ENCODE measurements at regions not wholly inside any gene's neighbourhood (a gene's known extent, or its start where the extent isn't known, plus 50 kb on each side); places are given as distances from the start of the nearest gene placed in this dataset.

DNA sequence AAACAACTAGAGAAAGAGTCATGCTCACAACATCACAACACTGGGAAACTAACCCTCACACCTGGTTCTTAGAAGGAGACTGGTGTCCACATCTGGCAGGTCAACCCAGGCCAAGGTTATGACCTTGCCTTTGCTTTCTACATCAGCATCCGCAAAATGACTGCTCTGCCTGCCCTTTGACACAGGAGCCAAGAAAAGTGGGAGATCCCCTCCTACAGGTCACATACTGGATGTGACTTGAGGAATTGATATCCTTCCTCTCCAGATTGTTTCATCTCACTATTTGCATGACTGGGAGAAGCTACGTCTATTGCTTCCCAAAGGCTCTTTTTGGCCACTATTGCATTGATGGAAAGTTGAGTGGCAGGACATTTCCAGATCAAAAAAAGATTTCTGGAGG lies 115.5 kb downstream of the MIS18A start:
- TF ChIP-seq, protein P1, sequence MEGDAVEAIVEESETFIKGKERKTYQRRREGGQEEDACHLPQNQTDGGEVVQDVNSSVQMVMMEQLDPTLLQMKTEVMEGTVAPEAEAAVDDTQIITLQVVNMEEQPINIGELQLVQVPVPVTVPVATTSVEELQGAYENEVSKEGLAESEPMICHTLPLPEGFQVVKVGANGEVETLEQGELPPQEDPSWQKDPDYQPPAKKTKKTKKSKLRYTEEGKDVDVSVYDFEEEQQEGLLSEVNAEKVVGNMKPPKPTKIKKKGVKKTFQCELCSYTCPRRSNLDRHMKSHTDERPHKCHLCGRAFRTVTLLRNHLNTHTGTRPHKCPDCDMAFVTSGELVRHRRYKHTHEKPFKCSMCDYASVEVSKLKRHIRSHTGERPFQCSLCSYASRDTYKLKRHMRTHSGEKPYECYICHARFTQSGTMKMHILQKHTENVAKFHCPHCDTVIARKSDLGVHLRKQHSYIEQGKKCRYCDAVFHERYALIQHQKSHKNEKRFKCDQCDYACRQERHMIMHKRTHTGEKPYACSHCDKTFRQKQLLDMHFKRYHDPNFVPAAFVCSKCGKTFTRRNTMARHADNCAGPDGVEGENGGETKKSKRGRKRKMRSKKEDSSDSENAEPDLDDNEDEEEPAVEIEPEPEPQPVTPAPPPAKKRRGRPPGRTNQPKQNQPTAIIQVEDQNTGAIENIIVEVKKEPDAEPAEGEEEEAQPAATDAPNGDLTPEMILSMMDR (IDR thresholded peaks at IDR 0.05): no peak
- Mint-ChIP-seq H3K4me3 (no peak overlapping the region), H3K27ac (no peak overlapping the region), H3K36me3 (ENCODE audit: low read depth) (peaks cover 8% of the 10 kb centered on the region), H3K9me3 (peaks cover 13% of the 10 kb centered on the region), H3K27me3 (ENCODE audit: low read depth, poor library complexity) (peaks cover 7% of the 10 kb centered on the region), H3K4me1 (peaks cover 13% of the 10 kb centered on the region)
- DNase-seq: no peak

- H3K27me3 Mint-ChIP-seq (ENCODE audit: low read depth, poor library complexity): peaks cover 7% of the 10 kb centered on the region
- H3K9me3 Mint-ChIP-seq: peaks cover 13% of the 10 kb centered on the region
- peaks cover 13% of the 10 kb centered on the region for H3K4me1 Mint-ChIP-seq
- H3K27ac Mint-ChIP-seq: no peak overlapping the region
- TF ChIP-seq, protein P1 (IDR thresholded peaks at IDR 0.05): no peak
- H3K4me3 Mint-ChIP-seq: no peak overlapping the region
- peaks cover 8% of the 10 kb centered on the region for H3K36me3 Mint-ChIP-seq (ENCODE audit: low read depth)
- no peak for DNase-seq
These were observed 116.0 kb downstream of the MIS18A start for GRCh38 chr21:32162727-32163320.

GRCh38 chr21:32155226-32155625 lies 123.6 kb downstream of the MIS18A start:
- Mint-ChIP-seq H3K4me1 (no peaks in the 10 kb centered on the region), H3K4me3 (no peak overlapping the region), H3K27me3 (ENCODE audit: low read depth, poor library complexity) (peaks cover 3% of the 10 kb centered on the region), H3K9me3 (no peaks in the 10 kb centered on the region), H3K27ac (no peak overlapping the region), H3K36me3 (ENCODE audit: low read depth) (no peaks in the 10 kb centered on the region)
- DNase-seq: no peak
- TF ChIP-seq, protein P1 (IDR thresholded peaks at IDR 0.05): no peak

- TF ChIP-seq, protein P1 (IDR thresholded peaks at IDR 0.05): no peak
- Mint-ChIP-seq H3K4me3 (no peak overlapping the region), H3K27ac (no peak overlapping the region), H3K36me3 (ENCODE audit: low read depth) (peaks cover 5% of the 10 kb centered on the region), H3K4me1 (peaks cover 24% of the 10 kb centered on the region), H3K27me3 (ENCODE audit: low read depth, poor library complexity) (peaks cover 9% of the 10 kb centered on the region), H3K9me3 (peaks cover 24% of the 10 kb centered on the region)
- no peak for DNase-seq
These were observed 131.8 kb downstream of the MIS18A start for GRCh38 chr21:32147041-32147440.

DNA sequence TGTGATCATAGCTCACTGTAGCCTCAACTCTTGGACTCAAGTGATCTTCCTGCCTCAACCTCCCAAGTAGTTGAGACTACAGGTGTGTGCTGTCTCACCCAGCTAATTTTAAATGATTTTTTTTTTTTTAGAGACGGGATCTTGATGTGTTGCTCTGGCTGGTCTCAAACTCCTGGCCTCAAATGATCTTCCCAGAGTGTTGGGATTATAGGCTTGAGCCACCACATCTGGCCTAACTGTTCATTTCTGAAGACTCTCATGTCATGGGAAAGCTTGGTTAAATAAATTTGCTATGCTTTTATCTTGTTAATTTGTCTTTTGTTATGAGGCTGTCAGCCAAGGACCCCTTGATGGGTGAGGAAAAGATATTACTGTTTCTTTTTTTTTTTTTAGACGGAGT lies 134.0 kb downstream of the MIS18A start:
- Mint-ChIP-seq H3K4me1 (peaks cover 41% of the 10 kb centered on the region), H3K4me3 (no peak overlapping the region), H3K9me3 (peaks cover 24% of the 10 kb centered on the region), H3K27me3 (ENCODE audit: low read depth, poor library complexity) (peaks cover 11% of the 10 kb centered on the region), H3K36me3 (ENCODE audit: low read depth) (peaks cover 5% of the 10 kb centered on the region), H3K27ac (no peak overlapping the region)
- TF ChIP-seq, protein P1 (IDR thresholded peaks at IDR 0.05): no peak
- DNase-seq: no peak

- TF ChIP-seq, protein P1 (IDR thresholded peaks at IDR 0.05): no peak
- H3K36me3 Mint-ChIP-seq (ENCODE audit: low read depth): peaks cover 5% of the 10 kb centered on the region
- peak overlapping the region; percentile 44 for H3K27ac Mint-ChIP-seq
- peaks cover 13% of the 10 kb centered on the region for H3K27me3 Mint-ChIP-seq (ENCODE audit: low read depth, poor library complexity)
- H3K4me3 Mint-ChIP-seq: no peak overlapping the region
- H3K9me3 Mint-ChIP-seq: peaks cover 24% of the 10 kb centered on the region
- peaks cover 42% of the 10 kb centered on the region for H3K4me1 Mint-ChIP-seq
- DNase-seq: no peak
These were observed 135.5 kb downstream of the MIS18A start for GRCh38 chr21:32143241-32143939.

All from nephron progenitor cell (in vitro differentiated cells).